ENCODE measurements at regions not wholly inside any gene's neighbourhood (a gene's known extent, or its start where the extent isn't known, plus 50 kb on each side); places are given as distances from the start of the nearest gene placed in this dataset.

DNA sequence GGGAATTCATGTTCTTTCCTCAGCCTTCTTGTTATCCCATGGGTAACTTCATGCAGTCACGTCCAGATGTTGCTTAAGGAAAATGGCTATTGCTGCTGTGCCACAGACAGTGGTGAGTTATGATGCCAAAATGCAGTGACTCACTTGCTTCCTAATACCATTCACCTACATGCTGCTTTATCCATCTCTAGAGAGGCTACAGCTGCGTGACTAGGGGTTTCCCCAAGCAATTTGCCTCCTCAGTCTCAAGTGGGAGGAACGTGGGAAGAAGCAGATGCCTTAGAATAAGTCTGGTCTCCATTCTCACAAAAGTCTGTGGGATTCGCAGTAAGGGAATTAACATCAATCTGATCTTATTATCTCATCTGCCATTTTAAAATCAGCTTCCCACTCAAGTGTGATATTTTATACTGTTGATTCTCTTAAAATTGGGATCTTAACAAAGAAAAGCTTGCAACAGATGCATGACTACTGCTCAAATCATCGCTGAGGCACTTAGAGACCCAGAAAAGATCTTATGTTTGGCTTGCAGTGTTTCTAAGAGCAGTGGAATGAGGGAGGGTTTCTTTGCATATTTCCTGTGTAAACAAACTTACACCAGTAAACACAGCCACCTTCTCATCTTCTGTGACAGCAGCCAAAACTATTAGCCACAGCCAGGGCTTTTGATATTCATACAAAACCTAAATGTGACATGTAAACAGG lies 62.0 kb upstream of the ACP3 start:
- no peak for DNase-seq (ENCODE audit: low read depth in 1 of 2, low spot score in 1 of 2)
- Histone ChIP-seq H3K4me3 (replicated peaks; ENCODE audit: insufficient read depth, low read length) (no peak overlapping the region), H3K27ac (replicated peaks) (no peak overlapping the region), H3K27me3 (ENCODE audit: insufficient read depth, poor library complexity, severe bottlenecking) (no peaks in the 10 kb centered on the region)
- TF ChIP-seq SPI1 (IDR thresholded peaks at IDR 0.05; ENCODE audit: borderline replicate concordance, low read depth) (no peak), POLR2AphosphoS5 (IDR thresholded peaks at IDR 0.05; ENCODE audit: low read depth) (no peak), GABPA (IDR thresholded peaks at IDR 0.05; ENCODE audit: low read depth) (no peak)
- TF ChIP-seq, protein P1, sequence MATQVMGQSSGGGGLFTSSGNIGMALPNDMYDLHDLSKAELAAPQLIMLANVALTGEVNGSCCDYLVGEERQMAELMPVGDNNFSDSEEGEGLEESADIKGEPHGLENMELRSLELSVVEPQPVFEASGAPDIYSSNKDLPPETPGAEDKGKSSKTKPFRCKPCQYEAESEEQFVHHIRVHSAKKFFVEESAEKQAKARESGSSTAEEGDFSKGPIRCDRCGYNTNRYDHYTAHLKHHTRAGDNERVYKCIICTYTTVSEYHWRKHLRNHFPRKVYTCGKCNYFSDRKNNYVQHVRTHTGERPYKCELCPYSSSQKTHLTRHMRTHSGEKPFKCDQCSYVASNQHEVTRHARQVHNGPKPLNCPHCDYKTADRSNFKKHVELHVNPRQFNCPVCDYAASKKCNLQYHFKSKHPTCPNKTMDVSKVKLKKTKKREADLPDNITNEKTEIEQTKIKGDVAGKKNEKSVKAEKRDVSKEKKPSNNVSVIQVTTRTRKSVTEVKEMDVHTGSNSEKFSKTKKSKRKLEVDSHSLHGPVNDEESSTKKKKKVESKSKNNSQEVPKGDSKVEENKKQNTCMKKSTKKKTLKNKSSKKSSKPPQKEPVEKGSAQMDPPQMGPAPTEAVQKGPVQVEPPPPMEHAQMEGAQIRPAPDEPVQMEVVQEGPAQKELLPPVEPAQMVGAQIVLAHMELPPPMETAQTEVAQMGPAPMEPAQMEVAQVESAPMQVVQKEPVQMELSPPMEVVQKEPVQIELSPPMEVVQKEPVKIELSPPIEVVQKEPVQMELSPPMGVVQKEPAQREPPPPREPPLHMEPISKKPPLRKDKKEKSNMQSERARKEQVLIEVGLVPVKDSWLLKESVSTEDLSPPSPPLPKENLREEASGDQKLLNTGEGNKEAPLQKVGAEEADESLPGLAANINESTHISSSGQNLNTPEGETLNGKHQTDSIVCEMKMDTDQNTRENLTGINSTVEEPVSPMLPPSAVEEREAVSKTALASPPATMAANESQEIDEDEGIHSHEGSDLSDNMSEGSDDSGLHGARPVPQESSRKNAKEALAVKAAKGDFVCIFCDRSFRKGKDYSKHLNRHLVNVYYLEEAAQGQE (IDR thresholded peaks at IDR 0.05; ENCODE audit: insufficient replicate concordance, low read depth) = no peak
- TF ChIP-seq, protein P2, sequence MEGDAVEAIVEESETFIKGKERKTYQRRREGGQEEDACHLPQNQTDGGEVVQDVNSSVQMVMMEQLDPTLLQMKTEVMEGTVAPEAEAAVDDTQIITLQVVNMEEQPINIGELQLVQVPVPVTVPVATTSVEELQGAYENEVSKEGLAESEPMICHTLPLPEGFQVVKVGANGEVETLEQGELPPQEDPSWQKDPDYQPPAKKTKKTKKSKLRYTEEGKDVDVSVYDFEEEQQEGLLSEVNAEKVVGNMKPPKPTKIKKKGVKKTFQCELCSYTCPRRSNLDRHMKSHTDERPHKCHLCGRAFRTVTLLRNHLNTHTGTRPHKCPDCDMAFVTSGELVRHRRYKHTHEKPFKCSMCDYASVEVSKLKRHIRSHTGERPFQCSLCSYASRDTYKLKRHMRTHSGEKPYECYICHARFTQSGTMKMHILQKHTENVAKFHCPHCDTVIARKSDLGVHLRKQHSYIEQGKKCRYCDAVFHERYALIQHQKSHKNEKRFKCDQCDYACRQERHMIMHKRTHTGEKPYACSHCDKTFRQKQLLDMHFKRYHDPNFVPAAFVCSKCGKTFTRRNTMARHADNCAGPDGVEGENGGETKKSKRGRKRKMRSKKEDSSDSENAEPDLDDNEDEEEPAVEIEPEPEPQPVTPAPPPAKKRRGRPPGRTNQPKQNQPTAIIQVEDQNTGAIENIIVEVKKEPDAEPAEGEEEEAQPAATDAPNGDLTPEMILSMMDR (IDR thresholded peaks at IDR 0.05; ENCODE audit: insufficient read depth, low read length) = no peak

DNA sequence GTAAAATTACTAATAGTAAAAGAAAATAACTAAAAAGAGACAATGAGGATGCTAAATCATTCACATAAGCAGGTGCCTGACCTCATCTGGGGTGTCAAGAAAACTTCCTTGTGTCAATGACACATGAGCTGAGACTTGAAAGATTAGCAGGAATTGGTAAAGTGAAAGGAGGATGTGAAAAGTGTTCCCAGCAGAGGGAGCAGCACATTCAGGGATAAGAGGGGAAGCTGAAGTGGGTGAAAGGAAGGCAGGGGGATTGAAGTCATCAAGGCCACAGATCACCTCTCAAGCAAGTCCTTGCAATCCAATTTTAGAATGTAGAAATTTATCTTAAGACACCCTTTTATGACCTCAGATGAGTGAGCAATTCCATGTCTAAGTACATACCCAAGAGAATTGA lies 60.2 kb upstream of the ACP3 start:
- TF ChIP-seq SPI1 (IDR thresholded peaks at IDR 0.05; ENCODE audit: borderline replicate concordance, low read depth) (no peak; the same call in 1 of the 2 replicates), POLR2AphosphoS5 (IDR thresholded peaks at IDR 0.05; ENCODE audit: low read depth) (no peak), GABPA (IDR thresholded peaks at IDR 0.05; ENCODE audit: low read depth) (no peak)
- TF ChIP-seq, protein P2 (IDR thresholded peaks at IDR 0.05; ENCODE audit: insufficient read depth, low read length) = no peak
- TF ChIP-seq, protein P1 (IDR thresholded peaks at IDR 0.05; ENCODE audit: insufficient replicate concordance, low read depth) = no peak
- DNase-seq (ENCODE audit: low read depth in 1 of 2, low spot score in 1 of 2) = peak in 1 of 2 experiments; percentile 51
- Histone ChIP-seq H3K27me3 (ENCODE audit: insufficient read depth, poor library complexity, severe bottlenecking) (no peaks in the 10 kb centered on the region), H3K4me3 (replicated peaks; ENCODE audit: insufficient read depth, low read length) (no peak overlapping the region), H3K27ac (replicated peaks) (no peak overlapping the region)

DNA sequence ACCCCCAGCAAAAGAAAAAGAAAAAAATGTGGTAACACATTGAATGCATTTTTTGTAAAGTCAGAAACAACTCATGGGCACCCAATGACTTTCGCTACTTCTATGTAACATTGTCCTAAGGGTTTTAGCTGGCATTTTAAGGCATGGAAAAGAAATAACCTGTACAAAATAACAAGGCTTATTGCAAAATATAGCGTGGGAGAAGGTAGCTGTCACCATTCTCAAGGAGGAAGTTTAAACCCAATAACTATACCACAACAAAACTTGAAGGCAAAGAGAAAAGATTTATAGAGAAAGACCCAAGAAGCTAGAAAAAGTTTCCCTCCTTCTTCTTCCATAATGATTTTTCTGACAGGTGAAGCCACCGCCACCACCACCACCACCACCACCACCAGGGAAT lies 55.7 kb upstream of the ACP3 start:
- Histone ChIP-seq H3K27me3 (ENCODE audit: insufficient read depth, poor library complexity, severe bottlenecking) (no peaks in the 10 kb centered on the region), H3K27ac (replicated peaks) (no peak overlapping the region; the same call in 1 of the 2 replicates), H3K4me3 (replicated peaks; ENCODE audit: insufficient read depth, low read length) (no peak overlapping the region)
- peak in 1 of 2 experiments; percentile 44 for DNase-seq (ENCODE audit: low read depth in 1 of 2, low spot score in 1 of 2)
- no peak for TF ChIP-seq GABPA (IDR thresholded peaks at IDR 0.05; ENCODE audit: low read depth)
- no peak for TF ChIP-seq SPI1 (IDR thresholded peaks at IDR 0.05; ENCODE audit: borderline replicate concordance, low read depth)
- no peak for TF ChIP-seq POLR2AphosphoS5 (IDR thresholded peaks at IDR 0.05; ENCODE audit: low read depth)
- TF ChIP-seq, protein P2 (IDR thresholded peaks at IDR 0.05; ENCODE audit: insufficient read depth, low read length) = no peak
- TF ChIP-seq, protein P1 (IDR thresholded peaks at IDR 0.05; ENCODE audit: insufficient replicate concordance, low read depth) = no peak
